Lower leg skin (tissue), 3 donors: ENCODE measurements at regions not wholly inside any gene's neighbourhood (a gene's known extent, or its start where the extent isn't known, plus 50 kb on each side); places are given as distances from the start of the nearest gene placed in this dataset.

Experiments used
- POLR2A ChIP-seq, 2 donors: fragments of 450-650 bp; IDR thresholded peaks; one replicate each; pipeline ENCODE4 v1.6.1; 2016 to 2017; ENCODE audit warnings: antibody characterized with exemption in 2 of 2, mild to moderate bottlenecking in 1 of 2, moderate library complexity in 1 of 2
- TF ChIP-seq, protein P1 (sequence below), 3 donors: fragments of 450-650 bp; IDR thresholded peaks; one replicate each; pipeline ENCODE4 v1.5.1; 2016; ENCODE audit warnings: antibody characterized with exemption in 3 of 3, mild to moderate bottlenecking in 3 of 3, moderate library complexity in 2 of 3

DNA sequence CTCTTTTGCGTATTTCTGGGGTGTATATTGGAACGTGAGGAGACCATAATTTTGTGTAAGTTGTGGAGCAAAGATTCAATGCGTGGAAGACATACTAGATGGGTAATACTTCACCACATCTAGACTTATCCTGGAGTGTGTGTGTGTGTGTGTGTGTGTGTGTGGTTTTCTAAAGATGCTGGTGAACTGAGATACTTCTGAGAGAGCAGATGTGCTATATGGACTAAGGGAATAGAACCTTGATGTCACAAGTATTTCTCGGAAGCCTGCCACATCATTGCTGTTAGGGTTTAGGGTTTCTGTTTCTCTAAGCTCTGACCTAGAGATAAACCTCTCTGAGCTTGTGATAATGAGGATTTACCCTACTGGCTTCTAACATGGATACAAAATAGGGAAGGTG lies 138.8 kb downstream of the DACT1 start:
- TF ChIP-seq, protein P1, sequence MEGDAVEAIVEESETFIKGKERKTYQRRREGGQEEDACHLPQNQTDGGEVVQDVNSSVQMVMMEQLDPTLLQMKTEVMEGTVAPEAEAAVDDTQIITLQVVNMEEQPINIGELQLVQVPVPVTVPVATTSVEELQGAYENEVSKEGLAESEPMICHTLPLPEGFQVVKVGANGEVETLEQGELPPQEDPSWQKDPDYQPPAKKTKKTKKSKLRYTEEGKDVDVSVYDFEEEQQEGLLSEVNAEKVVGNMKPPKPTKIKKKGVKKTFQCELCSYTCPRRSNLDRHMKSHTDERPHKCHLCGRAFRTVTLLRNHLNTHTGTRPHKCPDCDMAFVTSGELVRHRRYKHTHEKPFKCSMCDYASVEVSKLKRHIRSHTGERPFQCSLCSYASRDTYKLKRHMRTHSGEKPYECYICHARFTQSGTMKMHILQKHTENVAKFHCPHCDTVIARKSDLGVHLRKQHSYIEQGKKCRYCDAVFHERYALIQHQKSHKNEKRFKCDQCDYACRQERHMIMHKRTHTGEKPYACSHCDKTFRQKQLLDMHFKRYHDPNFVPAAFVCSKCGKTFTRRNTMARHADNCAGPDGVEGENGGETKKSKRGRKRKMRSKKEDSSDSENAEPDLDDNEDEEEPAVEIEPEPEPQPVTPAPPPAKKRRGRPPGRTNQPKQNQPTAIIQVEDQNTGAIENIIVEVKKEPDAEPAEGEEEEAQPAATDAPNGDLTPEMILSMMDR (IDR thresholded peaks at IDR 0.05), result no peak
- no peak for TF ChIP-seq POLR2A (IDR thresholded peaks at IDR 0.05)
